ENCODE measurements at regions not wholly inside any gene's neighbourhood (a gene's known extent, or its start where the extent isn't known, plus 50 kb on each side); places are given as distances from the start of the nearest gene placed in this dataset.

- DNase-seq = no peak
Observed at GRCh38 chr20:4095639-4096038, 53.0 kb upstream of the SMOX start.

DNA sequence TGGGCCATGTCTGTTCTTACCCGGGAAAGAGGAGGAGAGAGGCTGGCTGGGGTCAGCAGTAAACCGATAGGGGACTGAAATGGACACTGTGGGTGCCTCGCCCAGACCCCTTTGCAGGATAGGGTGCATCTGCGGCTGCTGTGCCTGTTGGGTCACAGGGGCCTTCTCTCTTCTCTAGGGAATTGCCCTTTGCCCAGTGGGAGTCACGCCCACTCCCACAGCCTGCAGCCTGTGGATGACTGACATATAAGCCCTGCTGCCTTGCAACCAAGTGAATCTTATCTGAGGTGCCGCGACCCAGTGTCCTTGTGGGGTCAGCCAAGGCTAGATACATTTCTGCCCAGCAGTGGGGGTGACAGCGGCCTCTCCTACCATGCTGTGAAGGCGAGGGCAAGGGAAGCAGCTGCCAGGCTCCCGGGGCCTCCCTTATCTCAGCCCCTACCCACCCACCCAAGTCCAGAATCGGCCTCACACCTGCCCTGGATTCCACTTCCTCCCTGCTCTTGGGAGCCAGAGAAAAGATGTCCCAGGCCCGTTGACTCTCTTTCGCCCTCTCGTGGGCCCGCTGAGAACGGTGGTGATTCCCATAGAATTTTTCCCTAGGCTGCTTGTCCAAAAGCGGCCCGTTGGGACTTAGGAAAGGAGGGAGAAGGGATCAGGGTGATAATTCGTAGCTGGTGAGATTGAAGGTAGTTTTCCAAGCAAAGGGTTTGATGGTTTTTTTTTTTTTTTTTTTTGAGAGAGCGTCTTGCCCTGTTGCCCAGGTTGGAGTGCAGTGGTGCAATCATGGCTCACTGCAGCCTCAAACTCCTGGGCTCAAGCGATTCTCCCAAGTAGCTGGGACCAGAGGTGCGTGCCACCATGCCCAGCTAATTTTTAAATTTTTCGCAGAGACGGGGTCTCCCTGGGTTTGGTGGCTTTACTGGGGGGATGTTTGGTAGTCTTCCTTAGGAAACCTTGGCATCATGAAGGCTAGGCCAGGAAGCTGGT, 56.8 kb upstream of the SMOX start:
- no peak for DNase-seq

DNA sequence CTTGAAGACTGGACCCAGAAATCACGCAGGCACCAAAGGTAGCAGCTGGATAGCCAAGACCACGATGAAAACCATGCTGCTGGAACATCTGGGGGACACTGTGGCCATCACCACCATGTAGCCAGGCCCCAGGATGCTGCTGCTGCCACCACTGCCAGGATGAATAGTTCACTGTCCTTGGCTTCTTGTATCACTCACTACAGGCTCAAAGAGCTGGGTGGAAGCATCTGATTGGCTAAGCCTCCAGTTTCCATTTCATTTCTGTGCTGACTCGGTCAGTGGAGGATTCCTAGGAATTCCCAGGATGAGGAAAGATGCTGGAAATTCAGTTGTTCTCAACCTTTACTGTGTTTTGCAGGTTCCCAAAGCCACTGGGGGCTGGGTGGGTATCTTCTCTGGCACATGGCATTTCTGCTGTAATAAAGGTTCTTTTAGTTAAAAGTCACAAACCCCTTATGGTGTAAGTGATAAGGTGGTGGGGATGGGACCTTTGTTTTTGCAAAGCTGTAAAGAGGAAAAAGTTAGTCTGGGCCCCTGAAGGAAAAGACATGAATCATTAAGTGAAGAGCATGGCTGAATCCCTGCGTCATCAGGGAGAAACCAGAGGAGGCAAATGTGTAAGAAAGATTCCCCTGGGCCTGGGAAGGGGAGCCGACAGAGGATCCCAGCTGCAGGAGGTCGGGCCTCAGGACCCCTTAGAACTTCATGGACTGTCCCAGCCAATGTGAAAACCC, 57.7 kb upstream of the SMOX start:
- no peak for DNase-seq

GRCh38 chr20:4089756-4090487, 58.7 kb upstream of the SMOX start:
- no peak for DNase-seq

- no peak for DNase-seq
Observed at GRCh38 chr20:4088766-4089165, 59.9 kb upstream of the SMOX start.

DNA sequence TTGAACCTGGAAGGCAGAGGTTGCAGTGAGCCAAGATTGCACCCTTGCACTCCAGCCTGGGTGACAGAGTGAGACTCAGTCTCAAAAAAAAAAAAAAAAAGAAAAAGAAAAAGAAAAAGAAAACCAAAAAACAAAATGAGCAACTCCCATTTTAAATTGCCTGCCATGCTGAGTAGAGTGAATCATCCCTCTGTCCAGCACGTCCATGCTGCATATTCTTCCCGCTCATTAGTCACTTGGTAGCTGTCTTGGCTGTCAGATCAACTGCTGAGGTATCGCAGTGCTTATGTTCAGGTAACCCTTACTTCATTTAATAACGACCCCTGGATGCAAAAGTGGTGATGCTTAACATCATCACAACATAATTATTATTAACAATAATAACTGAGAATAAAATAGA, 60.7 kb upstream of the SMOX start:
- DNase-seq = no peak

GRCh38 chr20:4086771-4087687, 61.6 kb upstream of the SMOX start:
- no peak for DNase-seq

DNA sequence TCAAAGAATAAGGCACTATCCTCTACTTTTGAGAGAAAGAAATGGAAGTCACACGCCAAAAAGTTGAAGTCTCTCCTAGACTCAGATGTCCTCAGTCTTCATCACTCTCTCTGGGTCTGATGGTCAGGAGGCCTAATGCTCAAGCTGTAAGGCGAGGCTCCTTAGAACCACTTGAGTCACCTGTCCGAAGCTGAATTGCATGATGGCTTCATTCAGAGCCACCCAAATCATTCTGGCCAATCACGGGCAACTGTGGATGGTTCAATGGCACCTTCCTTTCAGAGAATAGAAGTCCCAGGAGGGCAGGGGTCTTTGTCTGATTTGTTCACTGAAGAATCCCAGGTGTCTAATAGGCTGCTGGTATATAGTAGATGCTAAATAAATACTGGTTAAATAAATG, 63.9 kb upstream of the SMOX start:
- no peak for DNase-seq

- DNase-seq = no peak
Observed at GRCh38 chr20:4084096-4084495, 64.5 kb upstream of the SMOX start.

GRCh38 chr20:4083098-4083865, 65.3 kb upstream of the SMOX start:
- no peak for DNase-seq

GRCh38 chr20:4082406-4083097, 66.1 kb upstream of the SMOX start:
- peak; percentile 82 for DNase-seq

GRCh38 chr20:4081421-4081820, 66.1 kb upstream of the RNF24 start:
- no peak for DNase-seq

DNA sequence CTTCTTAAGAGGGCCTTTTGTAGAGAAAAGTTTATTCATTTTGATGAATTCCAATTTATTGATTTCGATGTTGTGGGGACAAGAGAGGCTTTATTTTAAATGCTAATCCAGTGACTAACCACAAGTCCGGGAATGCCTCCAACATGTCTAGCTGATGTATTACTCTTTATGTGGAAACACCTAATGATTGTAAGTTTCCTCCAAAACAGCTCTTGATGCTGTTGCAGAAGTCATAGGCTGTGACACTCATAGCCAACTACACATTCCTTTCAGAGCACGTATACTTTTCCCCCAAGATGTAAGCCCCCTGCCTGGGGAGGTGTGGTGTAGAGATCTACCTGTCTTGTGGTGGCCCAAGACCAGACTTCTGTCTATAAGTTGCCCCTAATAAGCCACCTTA, 61.3 kb upstream of the RNF24 start:
- DNase-seq = no peak

GRCh38 chr20:4076033-4076432, 60.7 kb upstream of the RNF24 start:
- DNase-seq = no peak

DNA sequence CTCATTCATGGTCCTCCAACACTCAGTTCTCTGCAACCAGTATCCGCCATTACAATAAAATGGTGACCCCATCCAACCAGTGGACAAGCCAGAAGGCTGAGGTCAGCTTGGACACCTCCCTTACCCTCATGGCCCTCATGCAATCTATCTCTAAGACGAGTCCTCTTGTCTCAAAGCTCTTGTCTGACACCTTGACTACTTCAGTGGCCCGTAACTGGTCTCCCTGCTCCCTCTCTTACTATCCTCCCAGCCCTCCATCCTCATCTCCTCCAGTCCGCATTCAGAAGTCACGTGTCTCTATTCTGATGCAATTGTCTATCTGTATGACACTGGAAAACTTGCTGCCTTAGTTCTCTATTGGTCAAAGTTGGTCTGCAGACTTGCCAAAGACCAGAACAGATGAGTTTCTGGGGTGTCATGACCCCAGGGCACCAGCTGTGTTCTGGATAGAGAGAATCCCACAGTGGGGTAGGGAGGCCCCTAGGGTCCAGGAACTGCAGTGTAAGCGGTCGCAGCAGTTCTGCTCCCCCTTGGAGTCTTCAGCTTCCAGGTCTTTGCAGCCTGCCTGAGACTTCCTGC, 59.6 kb upstream of the RNF24 start:
- peak; percentile 27 for DNase-seq

GRCh38 chr20:4073852-4074741, 58.7 kb upstream of the RNF24 start:
- DNase-seq = peak; percentile 10

DNA sequence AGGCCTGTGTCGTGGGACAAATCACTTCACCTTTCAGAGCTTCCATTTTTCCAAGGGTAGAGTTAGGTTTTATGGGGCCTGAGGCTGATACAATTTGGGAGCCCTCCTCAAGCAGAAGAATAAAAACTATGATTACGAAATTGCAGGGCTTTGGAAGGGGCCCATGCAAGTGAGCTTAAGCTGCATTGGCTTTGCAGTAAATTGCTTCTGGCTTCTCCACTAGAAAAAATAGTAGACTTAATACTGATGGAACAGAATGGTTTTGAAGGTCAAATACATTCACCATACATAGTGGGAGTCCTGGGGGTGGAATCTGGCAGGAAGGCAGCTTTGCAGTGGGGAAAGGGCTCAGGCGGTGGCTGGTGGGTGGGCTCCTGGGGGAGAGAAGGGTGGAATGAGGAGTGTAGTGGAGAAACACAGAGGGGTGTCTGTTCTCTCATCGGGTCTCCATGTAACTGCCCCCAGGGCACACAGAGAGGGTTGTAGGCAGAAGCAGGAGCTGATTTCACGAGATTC, 55.9 kb upstream of the RNF24 start:
- DNase-seq = no peak

GRCh38 chr20:4070323-4071177, 55.2 kb upstream of the RNF24 start:
- no peak for DNase-seq
